Astrocyte of the spinal cord (primary cell): ENCODE measurements at regions not wholly inside any gene's neighbourhood (a gene's known extent, or its start where the extent isn't known, plus 50 kb on each side); places are given as distances from the start of the nearest gene placed in this dataset.

ENCODE experiments used
- DNase-seq: peaks from one replicate; pipeline ENCODE4 v3.0.0; 2011; ENCODE audit warnings: low read depth, low spot score
- H3K4me3 ChIP-seq: 2 replicates; pipeline ENCODE4 v1.5.1; 2011; ENCODE audit warnings: low read depth, mild to moderate bottlenecking, low read length, moderate library complexity
- in situ Hi-C: cut with HindIII; loops from 2 replicates; pipeline ENCODE4 v1.10.0; 2017; ENCODE audit warnings: low sequenced_read_pairs
- TF ChIP-seq, protein P1 (sequence below): IDR thresholded peaks from 2 replicates; pipeline ENCODE4 v1.5.1; 2012; ENCODE audit warnings: low read depth, mild to moderate bottlenecking, low read length, inconsistent platforms

GRCh38 chr14:46596236-46596635 is 55.3 kb downstream of the RPL10L start:
- TF ChIP-seq, protein P1, sequence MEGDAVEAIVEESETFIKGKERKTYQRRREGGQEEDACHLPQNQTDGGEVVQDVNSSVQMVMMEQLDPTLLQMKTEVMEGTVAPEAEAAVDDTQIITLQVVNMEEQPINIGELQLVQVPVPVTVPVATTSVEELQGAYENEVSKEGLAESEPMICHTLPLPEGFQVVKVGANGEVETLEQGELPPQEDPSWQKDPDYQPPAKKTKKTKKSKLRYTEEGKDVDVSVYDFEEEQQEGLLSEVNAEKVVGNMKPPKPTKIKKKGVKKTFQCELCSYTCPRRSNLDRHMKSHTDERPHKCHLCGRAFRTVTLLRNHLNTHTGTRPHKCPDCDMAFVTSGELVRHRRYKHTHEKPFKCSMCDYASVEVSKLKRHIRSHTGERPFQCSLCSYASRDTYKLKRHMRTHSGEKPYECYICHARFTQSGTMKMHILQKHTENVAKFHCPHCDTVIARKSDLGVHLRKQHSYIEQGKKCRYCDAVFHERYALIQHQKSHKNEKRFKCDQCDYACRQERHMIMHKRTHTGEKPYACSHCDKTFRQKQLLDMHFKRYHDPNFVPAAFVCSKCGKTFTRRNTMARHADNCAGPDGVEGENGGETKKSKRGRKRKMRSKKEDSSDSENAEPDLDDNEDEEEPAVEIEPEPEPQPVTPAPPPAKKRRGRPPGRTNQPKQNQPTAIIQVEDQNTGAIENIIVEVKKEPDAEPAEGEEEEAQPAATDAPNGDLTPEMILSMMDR, result no peak
- DNase-seq, result no peak
- H3K4me3 ChIP-seq, result no peak overlapping the region
- in situ Hi-C loops, result no loop called here

- TF ChIP-seq, protein P1, result no peak
- in situ Hi-C loops, result no loop called here
- DNase-seq, result no peak
- no peak overlapping the region for H3K4me3 ChIP-seq
Observed at GRCh38 chr14:46582826-46583225, 68.8 kb downstream of the RPL10L start.

- no peak overlapping the region for H3K4me3 ChIP-seq
- peak; percentile 59 for DNase-seq
- in situ Hi-C loops, result no loop called here
- TF ChIP-seq, protein P1, result peak; percentile 64
Observed at GRCh38 chr14:46581036-46581671, 70.4 kb downstream of the RPL10L start.

DNA sequence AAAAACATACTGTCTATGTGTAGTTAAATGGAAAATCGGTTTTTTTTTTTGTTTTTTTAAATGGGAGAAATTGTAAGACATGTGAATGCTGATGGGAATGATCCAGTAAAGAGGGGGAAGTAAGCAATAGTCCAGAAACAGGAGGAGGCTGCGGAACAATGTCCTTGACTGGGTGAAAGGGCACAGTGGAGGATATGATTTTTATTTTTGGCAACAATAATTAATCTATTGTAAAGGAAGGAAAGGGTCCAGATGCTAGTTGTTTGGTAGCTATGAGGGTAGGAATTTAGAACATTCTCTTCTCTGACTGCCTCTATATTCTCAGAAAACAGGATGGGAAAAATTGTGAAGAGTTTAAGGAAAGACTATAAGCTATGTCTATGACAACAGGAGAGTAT is 76.6 kb downstream of the RPL10L start:
- no peak overlapping the region for H3K4me3 ChIP-seq
- no peak for DNase-seq
- TF ChIP-seq, protein P1, result no peak
- in situ Hi-C loops, result no loop called here

DNA sequence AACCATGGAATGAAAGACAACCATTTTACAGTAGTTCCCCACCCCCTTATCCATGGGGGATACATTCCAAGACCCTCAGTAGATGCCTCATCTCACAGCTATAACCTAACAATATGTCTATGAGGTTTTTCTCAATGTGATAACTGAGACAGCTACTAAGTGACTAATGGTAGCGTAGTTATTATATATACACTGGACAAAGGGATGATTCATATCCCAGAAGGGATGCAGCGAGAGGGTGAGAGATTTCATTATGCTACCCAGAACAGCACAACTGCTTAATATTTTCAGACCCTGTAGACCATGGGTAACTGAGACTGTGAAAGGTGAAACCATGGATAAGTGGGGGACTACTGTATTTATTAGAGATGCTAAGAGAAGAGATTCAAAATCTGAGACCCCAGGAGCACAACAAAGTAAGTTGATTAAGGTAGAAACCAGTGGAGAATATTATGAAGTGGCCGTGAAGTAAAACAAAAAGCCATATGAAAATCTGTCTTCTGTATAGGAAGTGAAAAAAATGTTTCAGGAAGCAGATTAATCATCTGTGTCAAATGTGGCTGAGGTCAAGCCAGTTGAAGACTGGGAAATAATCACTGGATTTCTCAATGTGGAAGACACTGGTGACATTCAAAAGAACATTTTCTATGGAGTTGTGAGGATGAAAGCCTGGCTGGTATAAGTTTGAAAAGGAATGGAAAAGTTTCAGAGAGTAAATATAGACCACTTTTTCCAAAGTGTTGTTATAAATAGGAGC is 77.2 kb downstream of the RPL10L start:
- H3K4me3 ChIP-seq, result no peak overlapping the region
- TF ChIP-seq, protein P1, result no peak
- peak; percentile 44 for DNase-seq
- in situ Hi-C loops, result no loop called here

DNA sequence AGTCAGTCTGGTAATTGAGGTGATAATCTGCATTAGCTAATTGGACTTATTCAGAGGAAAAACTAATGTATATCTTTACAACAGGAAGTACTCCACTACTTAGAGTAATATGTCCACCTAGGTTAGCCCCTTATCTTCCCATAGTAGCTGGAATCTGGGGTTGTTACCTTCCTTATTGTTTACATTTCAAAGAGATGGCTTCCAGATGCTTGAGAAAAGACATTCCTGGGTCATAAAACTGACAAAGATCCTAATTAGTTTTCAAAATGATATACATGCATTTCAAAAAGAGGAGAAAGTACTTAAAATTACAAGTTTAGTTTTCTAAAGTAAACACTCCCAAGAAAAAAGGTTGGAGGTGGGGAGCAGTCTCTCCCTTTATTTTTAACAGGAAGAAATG is 78.1 kb downstream of the RPL10L start:
- DNase-seq, result no peak
- no peak overlapping the region for H3K4me3 ChIP-seq
- in situ Hi-C loops, result no loop called here
- TF ChIP-seq, protein P1, result no peak
